ENCODE measurements at regions not wholly inside any gene's neighbourhood (a gene's known extent, or its start where the extent isn't known, plus 50 kb on each side); places are given as distances from the start of the nearest gene placed in this dataset.

GRCh38 chr12:125233319-125233718 lies 168.1 kb downstream of the AACS start:
- no peak overlapping the region for H2AK5ac ChIP-seq (ENCODE audit: low read depth, low read length)
- no peak overlapping the region for H3K4me3 ChIP-seq (ENCODE audit: extremely low read depth in 1 of 4, insufficient read depth in 2 of 4, low read depth in 3 of 4, low read length in 4 of 4)
- H3K27me3 ChIP-seq (replicated peaks in 1 of 4; ENCODE audit: control insufficient read depth in 3 of 4, extremely low read depth in 1 of 4, insufficient read depth in 3 of 4, low read length in 3 of 4) = no peaks in the 10 kb centered on the region
- no peak overlapping the region for H2BK15ac ChIP-seq (ENCODE audit: low read length)
- ChIA-PET POLR2A (ENCODE audit: partially characterized antibody) (interaction anchor here (0.7 to 0.8 kb wide), 2 partner anchors 40 to 47 kb away, joined by 3 read pairs; no protein-coding TSS in a partner anchor), CTCF (ENCODE audit: partially characterized antibody) (interaction anchor here (0.6 to 0.9 kb wide), 5 partner anchors 9 to 98 kb away, joined by 3 read pairs; partner anchors contain the start of gene TMEM132B)
- no peak for FAIRE-seq
- H3K27ac ChIP-seq (ENCODE audit: low read depth, low read length) = no peak overlapping the region
- no peak overlapping the region for H2BK20ac ChIP-seq (ENCODE audit: low read length)
- peaks cover 0 to 4% (median 2%) of the 10 kb centered on the region in 4 experiments; a peak in 1 of 8 replicates for H3K36me3 ChIP-seq (ENCODE audit: control insufficient read depth in 2 of 4, insufficient read depth in 4 of 4, low read length in 3 of 4)
- H3K56ac ChIP-seq (replicated peaks; ENCODE audit: insufficient read length, low read depth, low read length) = no peak overlapping the region
- H3K4me1 ChIP-seq (replicated peaks in 1 of 4; ENCODE audit: control insufficient read depth in 3 of 4, insufficient read depth in 4 of 4, low read length in 3 of 4) = peaks cover 0 to 5% (median 2%) of the 10 kb centered on the region in 4 experiments; a peak in 5 of 7 replicates
- no peak overlapping the region for H3K4me2 ChIP-seq (ENCODE audit: insufficient read depth in 1 of 2, low read depth in 2 of 2, low read length in 2 of 2)
- no peak overlapping the region for H3K4ac ChIP-seq (replicated peaks; ENCODE audit: insufficient read length, low read depth, low read length)
- H3K14ac ChIP-seq (ENCODE audit: insufficient read length) = no peak overlapping the region
- H2BK12ac ChIP-seq (ENCODE audit: low read depth, low read length) = no peak overlapping the region
- no peak overlapping the region for H3K23ac ChIP-seq (ENCODE audit: insufficient read length)
- H2AFZ ChIP-seq (ENCODE audit: low read length) = no peak overlapping the region
- TF ChIP-seq KDM4A (IDR thresholded peaks at IDR 0.05; ENCODE audit: low read depth, low read length, severe bottlenecking) (no peak), HDAC6 (IDR thresholded peaks at IDR 0.05; ENCODE audit: low read depth, low read length) (no peak), BRCA1 (IDR thresholded peaks at IDR 0.05; ENCODE audit: low read depth, low read length) (no peak), EGR1 (IDR thresholded peaks at IDR 0.05; ENCODE audit: borderline replicate concordance, low read depth, low read length) (no peak), CBX8 (IDR thresholded peaks at IDR 0.05; ENCODE audit: borderline replicate concordance, low read depth, low read length) (no peak), EZH2 (IDR thresholded peaks at IDR 0.05; ENCODE audit: low read depth, low read length, severe bottlenecking) (no peak), RBBP5 (IDR thresholded peaks at IDR 0.05; ENCODE audit: borderline replicate concordance, low read depth, low read length) (no peak), RAD21 (IDR thresholded peaks at IDR 0.05 in 1 of 2, conservative IDR thresholded peaks at IDR 0.05 in 1 of 2; ENCODE audit: low read depth in 2 of 2, low read length in 2 of 2) (no peak), KDM1A (IDR thresholded peaks at IDR 0.05; ENCODE audit: borderline replicate concordance, low read length) (no peak), EP300 (IDR thresholded peaks at IDR 0.05; ENCODE audit: borderline replicate concordance in 1 of 2, low read depth in 2 of 2, low read length in 2 of 2) (no peak), TBP (IDR thresholded peaks at IDR 0.05; ENCODE audit: low read depth, low read length) (no peak)
- no peak overlapping the region for H2BK5ac ChIP-seq (ENCODE audit: low read depth, low read length)
- H3K79me2 ChIP-seq (ENCODE audit: control insufficient read depth in 1 of 2, insufficient read depth in 2 of 2, low read length in 2 of 2) = peaks cover 0 to 60% of the 10 kb centered on the region in 2 experiments; a peak in 3 of 4 replicates
- H3K18ac ChIP-seq (ENCODE audit: extremely low read depth, low read length) = no peak overlapping the region
- H3K79me1 ChIP-seq (ENCODE audit: low read depth, low read length) = 0 out of 2 replicates have a peak, but pooled peaks cover 5% of the 10 kb centered on the region
- no peak overlapping the region for H4K91ac ChIP-seq (replicated peaks; ENCODE audit: insufficient read length, low read length)
- DNase-seq (ENCODE audit: low read depth in 1 of 2, low spot score in 2 of 2) = no peak
- H3K9ac ChIP-seq (replicated peaks in 1 of 4; ENCODE audit: extremely low read depth in 1 of 4, low read depth in 3 of 4, low read length in 3 of 4) = no peak overlapping the region
- WGBS, 2 experiments (ENCODE audit: extremely low coverage in 1 of 2, insufficient coverage in 1 of 2, insufficient read length in 1 of 2, insufficient replicate concordance in 2 of 2, low coverage in 1 of 2, low lambda C conversion rate in 2 of 2, missing lambda C conversion rate in 1 of 2) = 100% methylated on average over 1 of the region's 1 CpG; no CpG with 5 or more reads in 1 of the 2 experiments
- H4K20me1 ChIP-seq (replicated peaks in 1 of 2; ENCODE audit: control insufficient read depth in 1 of 2, insufficient read depth in 2 of 2, low read length in 2 of 2) = peaks cover 4 to 5% of the 10 kb centered on the region in 2 experiments
- no peaks in the 10 kb centered on the region for H3K23me2 ChIP-seq (ENCODE audit: low read depth, low read length)
- no peak overlapping the region for H4K5ac ChIP-seq (ENCODE audit: insufficient read length, low read depth, low read length)
- H3K9me3 ChIP-seq (ENCODE audit: insufficient read depth in 2 of 2, low read depth in 1 of 2, low read length in 1 of 2) = no peaks in the 10 kb centered on the region
- H4K8ac ChIP-seq (ENCODE audit: extremely low read depth, insufficient read depth, low read length) = no peak overlapping the region
- no peak overlapping the region for H2BK120ac ChIP-seq (replicated peaks; ENCODE audit: low read depth, low read length)
